GM13976 (cell line): ENCODE measurements at regions not wholly inside any gene's neighbourhood (a gene's known extent, or its start where the extent isn't known, plus 50 kb on each side); places are given as distances from the start of the nearest gene placed in this dataset.

Experiments
- DNase-seq: peaks from one replicate; pipeline ENCODE4 v3.0.0; 2012; ENCODE audit warnings: low spot score
- CTCF ChIP-seq: IDR thresholded peaks from 2 replicates; pipeline ENCODE4 v1.5.1; 2012; ENCODE audit warnings: borderline replicate concordance, mild to moderate bottlenecking; ENCODE audit not compliant: insufficient read depth; ENCODE audit errors: extremely low read depth, missing control alignments, control extremely low read depth
- in situ Hi-C: fragments of 300-500 bp; cut with MboI; formaldehyde crosslinking; loops from one replicate; pipeline ENCODE4 v1.12.0; 2022; ENCODE audit warnings: low sequenced_read_pairs, mixed read lengths, inconsistent platforms; ENCODE audit not compliant: unreplicated experiment

- DNase-seq = no peak
- in situ Hi-C loops = no loop called here
- no peak for TF ChIP-seq CTCF
Measured at GRCh38 chr4:59597536-59598329, 1602.4 kb upstream of the ADGRL3 start.

GRCh38 chr4:59598330-59598618 is 1601.9 kb upstream of the ADGRL3 start:
- in situ Hi-C loops = no loop called here
- no peak for TF ChIP-seq CTCF
- no peak for DNase-seq

- in situ Hi-C loops = no loop called here
- no peak for DNase-seq
- no peak for TF ChIP-seq CTCF
Measured at GRCh38 chr4:59608466-59608865, 1591.7 kb upstream of the ADGRL3 start.

- in situ Hi-C loops = no loop called here
- no peak for DNase-seq
- no peak for TF ChIP-seq CTCF
Measured at GRCh38 chr4:59612235-59612634, 1587.9 kb upstream of the ADGRL3 start.

GRCh38 chr4:59615316-59615715 is 1584.8 kb upstream of the ADGRL3 start:
- in situ Hi-C loops = no loop called here
- TF ChIP-seq CTCF = no peak
- DNase-seq = no peak

- no peak for DNase-seq
- TF ChIP-seq CTCF = no peak
- in situ Hi-C loops = no loop called here
Measured at GRCh38 chr4:59629348-59629747, 1570.8 kb upstream of the ADGRL3 start.
